ENCODE measurements at regions not wholly inside any gene's neighbourhood (a gene's known extent, or its start where the extent isn't known, plus 50 kb on each side); places are given as distances from the start of the nearest gene placed in this dataset.

DNA sequence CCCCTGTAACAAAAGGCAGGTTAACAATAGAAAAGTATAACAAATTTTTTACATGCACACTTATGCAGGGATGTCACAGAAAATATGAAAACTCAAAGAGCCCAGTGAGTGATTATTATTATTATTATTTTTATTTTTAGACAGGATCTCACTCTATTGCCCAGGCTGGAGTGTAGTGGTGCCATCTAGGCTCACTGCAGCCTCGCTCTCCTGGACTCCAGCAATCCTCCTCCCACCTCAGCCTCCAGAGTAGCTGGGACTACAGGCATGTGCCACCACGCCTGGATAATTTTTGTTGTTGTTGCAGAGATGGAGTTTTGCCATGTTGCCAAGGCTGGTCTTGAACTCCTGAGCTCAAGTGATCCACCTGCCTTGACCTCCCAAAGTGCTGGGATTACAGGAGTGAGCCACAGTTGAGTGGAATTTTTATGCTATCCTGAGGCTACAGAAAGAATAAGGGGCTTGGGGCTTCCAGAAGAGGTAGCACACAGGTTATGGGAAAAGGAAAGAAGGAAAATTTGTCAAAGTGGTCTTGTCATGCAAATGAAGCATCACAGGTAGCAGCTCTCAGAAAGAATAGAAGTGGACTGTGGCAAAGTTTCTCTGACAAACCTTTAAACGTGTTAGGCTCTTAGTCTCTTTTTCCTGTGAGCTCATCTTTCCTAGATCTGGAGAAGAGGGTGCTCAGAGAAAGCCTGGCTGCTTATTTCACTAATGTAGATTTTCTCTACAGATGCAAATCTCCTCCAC lies 87.7 kb upstream of the LSM14A start:
- no peak for TF ChIP-seq ZBTB43 (CRISPR knock-in tag; IDR thresholded peaks at IDR 0.05)
- TF ChIP-seq, protein P1, sequence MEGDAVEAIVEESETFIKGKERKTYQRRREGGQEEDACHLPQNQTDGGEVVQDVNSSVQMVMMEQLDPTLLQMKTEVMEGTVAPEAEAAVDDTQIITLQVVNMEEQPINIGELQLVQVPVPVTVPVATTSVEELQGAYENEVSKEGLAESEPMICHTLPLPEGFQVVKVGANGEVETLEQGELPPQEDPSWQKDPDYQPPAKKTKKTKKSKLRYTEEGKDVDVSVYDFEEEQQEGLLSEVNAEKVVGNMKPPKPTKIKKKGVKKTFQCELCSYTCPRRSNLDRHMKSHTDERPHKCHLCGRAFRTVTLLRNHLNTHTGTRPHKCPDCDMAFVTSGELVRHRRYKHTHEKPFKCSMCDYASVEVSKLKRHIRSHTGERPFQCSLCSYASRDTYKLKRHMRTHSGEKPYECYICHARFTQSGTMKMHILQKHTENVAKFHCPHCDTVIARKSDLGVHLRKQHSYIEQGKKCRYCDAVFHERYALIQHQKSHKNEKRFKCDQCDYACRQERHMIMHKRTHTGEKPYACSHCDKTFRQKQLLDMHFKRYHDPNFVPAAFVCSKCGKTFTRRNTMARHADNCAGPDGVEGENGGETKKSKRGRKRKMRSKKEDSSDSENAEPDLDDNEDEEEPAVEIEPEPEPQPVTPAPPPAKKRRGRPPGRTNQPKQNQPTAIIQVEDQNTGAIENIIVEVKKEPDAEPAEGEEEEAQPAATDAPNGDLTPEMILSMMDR (IDR thresholded peaks at IDR 0.05), result no peak
- TF ChIP-seq ZNF671 (CRISPR knock-in tag; IDR thresholded peaks at IDR 0.05), result no peak
- TF ChIP-seq TCF7 (CRISPR knock-in tag; IDR thresholded peaks at IDR 0.05; ENCODE audit: low read depth), result no peak
- no peak for TF ChIP-seq ELF4 (CRISPR knock-in tag; IDR thresholded peaks at IDR 0.05; ENCODE audit: low read depth)
- TF ChIP-seq EMX1 (CRISPR knock-in tag; IDR thresholded peaks at IDR 0.05), result no peak
- TF ChIP-seq, protein P2, sequence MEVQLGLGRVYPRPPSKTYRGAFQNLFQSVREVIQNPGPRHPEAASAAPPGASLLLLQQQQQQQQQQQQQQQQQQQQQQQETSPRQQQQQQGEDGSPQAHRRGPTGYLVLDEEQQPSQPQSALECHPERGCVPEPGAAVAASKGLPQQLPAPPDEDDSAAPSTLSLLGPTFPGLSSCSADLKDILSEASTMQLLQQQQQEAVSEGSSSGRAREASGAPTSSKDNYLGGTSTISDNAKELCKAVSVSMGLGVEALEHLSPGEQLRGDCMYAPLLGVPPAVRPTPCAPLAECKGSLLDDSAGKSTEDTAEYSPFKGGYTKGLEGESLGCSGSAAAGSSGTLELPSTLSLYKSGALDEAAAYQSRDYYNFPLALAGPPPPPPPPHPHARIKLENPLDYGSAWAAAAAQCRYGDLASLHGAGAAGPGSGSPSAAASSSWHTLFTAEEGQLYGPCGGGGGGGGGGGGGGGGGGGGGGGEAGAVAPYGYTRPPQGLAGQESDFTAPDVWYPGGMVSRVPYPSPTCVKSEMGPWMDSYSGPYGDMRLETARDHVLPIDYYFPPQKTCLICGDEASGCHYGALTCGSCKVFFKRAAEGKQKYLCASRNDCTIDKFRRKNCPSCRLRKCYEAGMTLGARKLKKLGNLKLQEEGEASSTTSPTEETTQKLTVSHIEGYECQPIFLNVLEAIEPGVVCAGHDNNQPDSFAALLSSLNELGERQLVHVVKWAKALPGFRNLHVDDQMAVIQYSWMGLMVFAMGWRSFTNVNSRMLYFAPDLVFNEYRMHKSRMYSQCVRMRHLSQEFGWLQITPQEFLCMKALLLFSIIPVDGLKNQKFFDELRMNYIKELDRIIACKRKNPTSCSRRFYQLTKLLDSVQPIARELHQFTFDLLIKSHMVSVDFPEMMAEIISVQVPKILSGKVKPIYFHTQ (CRISPR knock-in tag; IDR thresholded peaks at IDR 0.05), result no peak
- TF ChIP-seq ZNF263 (CRISPR knock-in tag; IDR thresholded peaks at IDR 0.05; ENCODE audit: low read depth), result no peak
- TF ChIP-seq, protein P3, sequence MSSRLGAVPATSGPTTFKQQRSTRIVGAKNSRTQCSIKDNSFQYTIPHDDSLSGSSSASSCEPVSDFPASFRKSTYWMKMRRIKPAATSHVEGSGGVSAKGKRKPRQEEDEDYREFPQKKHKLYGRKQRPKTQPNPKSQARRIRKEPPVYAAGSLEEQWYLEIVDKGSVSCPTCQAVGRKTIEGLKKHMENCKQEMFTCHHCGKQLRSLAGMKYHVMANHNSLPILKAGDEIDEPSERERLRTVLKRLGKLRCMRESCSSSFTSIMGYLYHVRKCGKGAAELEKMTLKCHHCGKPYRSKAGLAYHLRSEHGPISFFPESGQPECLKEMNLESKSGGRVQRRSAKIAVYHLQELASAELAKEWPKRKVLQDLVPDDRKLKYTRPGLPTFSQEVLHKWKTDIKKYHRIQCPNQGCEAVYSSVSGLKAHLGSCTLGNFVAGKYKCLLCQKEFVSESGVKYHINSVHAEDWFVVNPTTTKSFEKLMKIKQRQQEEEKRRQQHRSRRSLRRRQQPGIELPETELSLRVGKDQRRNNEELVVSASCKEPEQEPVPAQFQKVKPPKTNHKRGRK (CRISPR knock-in tag; IDR thresholded peaks at IDR 0.05; ENCODE audit: borderline replicate concordance), result no peak
- TF ChIP-seq, protein P4, sequence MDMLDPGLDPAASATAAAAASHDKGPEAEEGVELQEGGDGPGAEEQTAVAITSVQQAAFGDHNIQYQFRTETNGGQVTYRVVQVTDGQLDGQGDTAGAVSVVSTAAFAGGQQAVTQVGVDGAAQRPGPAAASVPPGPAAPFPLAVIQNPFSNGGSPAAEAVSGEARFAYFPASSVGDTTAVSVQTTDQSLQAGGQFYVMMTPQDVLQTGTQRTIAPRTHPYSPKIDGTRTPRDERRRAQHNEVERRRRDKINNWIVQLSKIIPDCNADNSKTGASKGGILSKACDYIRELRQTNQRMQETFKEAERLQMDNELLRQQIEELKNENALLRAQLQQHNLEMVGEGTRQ (CRISPR knock-in tag; IDR thresholded peaks at IDR 0.05), result no peak
- no peak for TF ChIP-seq SP1 (CRISPR knock-in tag; conservative IDR thresholded peaks at IDR 0.05)
